ENCODE measurements at regions not wholly inside any gene's neighbourhood (a gene's known extent, or its start where the extent isn't known, plus 50 kb on each side); places are given as distances from the start of the nearest gene placed in this dataset.
"Not testable (repeated sequence)": the region's sequence is repeated elsewhere in the genome, so short reads cannot be mapped to it uniquely, and the experiment has no call there.

- TF ChIP-seq HMGXB4 (CRISPR knock-in tag; IDR thresholded peaks at IDR 0.05) (no peak), HMGA2 (CRISPR knock-in tag; IDR thresholded peaks at IDR 0.05) (no peak), CTCF (IDR thresholded peaks at IDR 0.05) (no peak)
Measured at GRCh38 chr15:98294126-98294525, 333.6 kb downstream of the ARRDC4 start (continued).

GRCh38 chr15:98295101-98295759 lies 334.7 kb downstream of the ARRDC4 start:
- not testable (repeated sequence) for ATAC-seq; H3K4me3 Mint-ChIP-seq; H3K27ac Mint-ChIP-seq; H3K9me3 Mint-ChIP-seq; DNase-seq (ENCODE audit: low spot score); H3K36me3 Mint-ChIP-seq
- Mint-ChIP-seq H3K27me3 (ENCODE audit: low read depth) (peaks cover 17% of the 10 kb centered on the region), H3K4me1 (peaks cover 15% of the 10 kb centered on the region)
- POLR2A ChIA-PET = interaction anchor here (0.6 kb wide), 1 partner anchor 416 kb away, joined by 3 read pairs; no protein-coding TSS in a partner anchor
- CTCF ChIA-PET = interaction anchor here (0.7 to 3.0 kb wide), 9 partner anchors 13 to 299 kb away, joined by 3 to 15 read pairs (median 4); no protein-coding TSS in a partner anchor

GRCh38 chr15:98296653-98297052 lies 336.1 kb downstream of the ARRDC4 start:
- ATAC-seq (no peak), DNase-seq (ENCODE audit: low spot score) (no peak)
- Mint-ChIP-seq H3K4me1 (peaks cover 15% of the 10 kb centered on the region), H3K27me3 (ENCODE audit: low read depth) (peaks cover 17% of the 10 kb centered on the region), H3K4me3 (no peak overlapping the region), H3K27ac (no peak overlapping the region), H3K9me3 (no peaks in the 10 kb centered on the region), H3K36me3 (no peaks in the 10 kb centered on the region)
- POLR2A ChIA-PET = no interaction called here
- CTCF ChIA-PET = interaction anchor here (1.0 to 3.0 kb wide), 5 partner anchors 12 to 132 kb away, joined by 3 to 15 read pairs (median 5); no protein-coding TSS in a partner anchor
- TF ChIP-seq ZNF138 (CRISPR knock-in tag; conservative IDR thresholded peaks at IDR 0.05) (no peak), CBFB (CRISPR knock-in tag; IDR thresholded peaks at IDR 0.05; ENCODE audit: low read depth) (no peak), E2F1 (CRISPR knock-in tag; IDR thresholded peaks at IDR 0.05) (no peak), ELF4 (CRISPR knock-in tag; IDR thresholded peaks at IDR 0.05; ENCODE audit: low read depth) (no peak)

- Mint-ChIP-seq H3K4me1 (no peaks in the 10 kb centered on the region), H3K27ac (no peak overlapping the region), H3K9me3 (peaks cover 9% of the 10 kb centered on the region), H3K4me3 (no peak overlapping the region), H3K36me3 (no peaks in the 10 kb centered on the region), H3K27me3 (ENCODE audit: low read depth) (no peaks in the 10 kb centered on the region; the same call in 1 of the 2 replicates)
- ChIA-PET CTCF (no interaction called here), POLR2A (no interaction called here)
- ATAC-seq = no peak
- no peak for DNase-seq (ENCODE audit: low spot score)
- TF ChIP-seq ZNF671 (CRISPR knock-in tag; IDR thresholded peaks at IDR 0.05) (no peak), ZBTB43 (CRISPR knock-in tag; IDR thresholded peaks at IDR 0.05) (no peak), CTCF (IDR thresholded peaks at IDR 0.05) (no peak), FOXP1 (CRISPR knock-in tag; IDR thresholded peaks at IDR 0.05; ENCODE audit: borderline replicate concordance) (no peak), ZNF512 (CRISPR knock-in tag; IDR thresholded peaks at IDR 0.05; ENCODE audit: borderline replicate concordance) (no peak), ATF1 (CRISPR knock-in tag; IDR thresholded peaks at IDR 0.05) (no peak)
Measured at GRCh38 chr15:98304371-98304770, 343.9 kb downstream of the ARRDC4 start.

All from WTC11 (cell line).